AG09309 (cell line): ENCODE measurements at regions not wholly inside any gene's neighbourhood (a gene's known extent, or its start where the extent isn't known, plus 50 kb on each side); places are given as distances from the start of the nearest gene placed in this dataset.

ENCODE experiments used
- DNase-seq: peaks from one replicate; pipeline ENCODE4 v3.0.0-alpha.2; 2010; ENCODE audit warnings: low read depth
- H3K4me3 ChIP-seq: 2 replicates; pipeline ENCODE4 v1.5.1; 2011; ENCODE audit warnings: mild to moderate bottlenecking, low read depth, low read length, moderate library complexity; ENCODE audit not compliant: control insufficient read depth
- CTCF ChIP-seq: IDR thresholded peaks from 2 replicates; pipeline ENCODE4 v1.5.1; 2011; ENCODE audit warnings: mild to moderate bottlenecking, low read depth, low read length, inconsistent platforms; ENCODE audit not compliant: insufficient read depth, control insufficient read depth; ENCODE audit errors: missing control alignments

GRCh38 chr10:81524467-81524866 is 350.5 kb upstream of the NRG3 start:
- no peak for DNase-seq
- no peak overlapping the region for H3K4me3 ChIP-seq
- no peak for TF ChIP-seq CTCF

GRCh38 chr10:81532403-81532802 is 342.6 kb upstream of the NRG3 start:
- TF ChIP-seq CTCF = no peak
- DNase-seq = no peak
- no peak overlapping the region for H3K4me3 ChIP-seq

DNA sequence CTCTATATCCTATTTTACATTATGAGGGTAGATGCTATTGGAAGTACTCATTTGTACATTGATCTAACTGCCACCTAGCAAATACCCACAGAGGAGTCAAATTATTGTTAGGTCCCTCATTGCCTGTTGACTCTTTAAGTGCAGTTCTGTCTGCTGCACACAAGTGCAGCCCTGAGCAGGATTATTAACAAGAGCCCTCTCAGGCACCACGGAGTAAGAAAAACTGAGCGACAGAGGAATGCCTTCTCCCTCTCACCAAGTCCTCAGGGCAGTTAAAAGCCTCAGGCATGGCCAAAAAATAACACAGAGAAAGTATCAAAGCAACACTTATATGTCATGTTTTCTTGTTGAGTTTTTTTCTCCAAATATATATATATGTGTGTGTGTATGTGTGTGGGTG is 340.0 kb upstream of the NRG3 start:
- H3K4me3 ChIP-seq = no peak overlapping the region

GRCh38 chr10:81541517-81541916 is 333.5 kb upstream of the NRG3 start:
- H3K4me3 ChIP-seq = no peak overlapping the region
- TF ChIP-seq CTCF = no peak
- DNase-seq = no peak

More for the DNA sequence above, 340.0 kb upstream of the NRG3 start:
- no peak for DNase-seq
- no peak for TF ChIP-seq CTCF

DNA sequence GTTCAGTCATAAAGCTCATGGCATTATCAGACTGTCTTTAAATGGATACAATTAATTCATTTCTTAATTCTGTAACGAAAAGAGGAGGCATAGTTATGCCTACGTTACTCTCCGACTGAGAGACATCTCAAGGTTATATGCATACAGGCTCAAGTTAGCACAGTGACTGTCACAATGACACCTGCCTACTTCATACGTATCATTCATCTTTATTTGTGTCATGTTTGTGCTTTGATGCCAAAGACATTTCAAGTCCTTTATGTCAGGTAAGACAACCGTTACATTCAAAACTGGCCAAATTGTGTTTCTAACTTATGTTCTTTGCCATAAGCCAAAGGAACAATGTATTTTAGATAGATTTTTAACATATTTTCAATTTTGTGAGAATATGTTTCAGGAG is 328.8 kb upstream of the NRG3 start:
- no peak overlapping the region for H3K4me3 ChIP-seq
- no peak for DNase-seq
- no peak for TF ChIP-seq CTCF

GRCh38 chr10:81548160-81548559 is 326.8 kb upstream of the NRG3 start:
- DNase-seq = no peak
- no peak for TF ChIP-seq CTCF
- H3K4me3 ChIP-seq = no peak overlapping the region

DNA sequence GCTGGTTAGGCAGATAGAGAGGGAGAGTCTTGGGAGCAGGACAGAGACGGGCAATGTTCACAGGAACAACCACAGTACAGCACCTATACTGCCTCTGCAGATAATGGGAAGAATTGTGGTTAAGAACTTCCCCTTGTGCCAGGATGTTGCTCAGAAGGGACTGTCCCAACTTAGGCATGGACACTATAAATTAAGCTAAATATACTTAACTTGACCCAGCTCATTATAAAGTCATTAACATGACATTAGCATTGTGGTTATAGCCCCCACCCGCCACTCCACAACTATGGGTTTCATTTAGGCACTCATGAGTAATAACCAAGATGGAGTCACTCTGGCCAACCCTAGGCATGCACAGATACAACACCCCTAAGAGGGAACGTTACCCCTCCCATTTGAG is 310.9 kb upstream of the NRG3 start:
- no peak overlapping the region for H3K4me3 ChIP-seq
- TF ChIP-seq CTCF = no peak
- DNase-seq = no peak
